ENCODE measurements at regions not wholly inside any gene's neighbourhood (a gene's known extent, or its start where the extent isn't known, plus 50 kb on each side); places are given as distances from the start of the nearest gene placed in this dataset.

DNA sequence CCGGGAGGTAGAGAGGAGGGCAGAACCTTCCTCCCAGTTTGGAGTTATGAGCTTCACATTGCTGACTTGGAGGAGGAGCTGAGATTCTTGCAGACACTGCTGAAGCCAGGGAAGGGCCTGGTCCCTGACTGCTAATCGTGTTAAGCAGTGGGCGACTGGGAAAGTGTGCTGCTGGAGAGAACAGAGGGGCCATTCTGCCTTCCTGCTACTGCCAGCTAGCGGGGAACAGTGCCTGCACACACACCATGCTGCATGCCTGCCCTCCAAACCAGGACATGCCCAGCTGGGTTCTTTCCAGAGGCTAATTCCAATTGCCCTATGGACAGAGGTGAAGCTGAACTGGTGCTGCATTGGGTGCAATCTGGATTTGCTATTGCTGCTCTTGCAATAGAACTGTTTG is 281.4 kb downstream of the AJAP1 start:
- 69% methylated on average over 4 of the region's 4 CpGs for WGBS
- Histone ChIP-seq H3K9me3 (ENCODE audit: control insufficient read depth in 4 of 4, low read length in 3 of 4) (peaks cover 0 to 3% (median 0%) of the 10 kb centered on the region in 4 donors), H3K9ac (ENCODE audit: low read depth in 1 of 2, low read length in 2 of 2) (no peak overlapping the region), H3K4me1 (ENCODE audit: control insufficient read depth in 4 of 4, insufficient read depth in 4 of 4, low read length in 3 of 4) (no peaks in the 10 kb centered on the region), H3K27ac (ENCODE audit: low read depth in 1 of 2, low read length in 2 of 2) (no peak overlapping the region), H3K27me3 (ENCODE audit: control insufficient read depth in 4 of 4, insufficient read depth in 4 of 4, low read length in 3 of 4) (peaks cover 0 to under 1% (median 0%) of the 10 kb centered on the region in 4 donors), H3K36me3 (ENCODE audit: control insufficient read depth in 4 of 4, insufficient read depth in 3 of 4, low read depth in 1 of 4, low read length in 3 of 4) (no peaks in the 10 kb centered on the region), H3K4me3 (ENCODE audit: low read depth in 1 of 3, low read length in 3 of 3) (no peak overlapping the region)
- TF ChIP-seq HNF4A (conservative IDR thresholded peaks at IDR 0.05) = no peak
- TF ChIP-seq YY1 (IDR thresholded peaks at IDR 0.05) = no peak
- TF ChIP-seq, protein P1, sequence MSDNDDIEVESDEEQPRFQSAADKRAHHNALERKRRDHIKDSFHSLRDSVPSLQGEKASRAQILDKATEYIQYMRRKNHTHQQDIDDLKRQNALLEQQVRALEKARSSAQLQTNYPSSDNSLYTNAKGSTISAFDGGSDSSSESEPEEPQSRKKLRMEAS (IDR thresholded peaks at IDR 0.05) = no peak
- TF ChIP-seq FOXA1 (IDR thresholded peaks at IDR 0.05) = no peak
- TF ChIP-seq, protein P2, sequence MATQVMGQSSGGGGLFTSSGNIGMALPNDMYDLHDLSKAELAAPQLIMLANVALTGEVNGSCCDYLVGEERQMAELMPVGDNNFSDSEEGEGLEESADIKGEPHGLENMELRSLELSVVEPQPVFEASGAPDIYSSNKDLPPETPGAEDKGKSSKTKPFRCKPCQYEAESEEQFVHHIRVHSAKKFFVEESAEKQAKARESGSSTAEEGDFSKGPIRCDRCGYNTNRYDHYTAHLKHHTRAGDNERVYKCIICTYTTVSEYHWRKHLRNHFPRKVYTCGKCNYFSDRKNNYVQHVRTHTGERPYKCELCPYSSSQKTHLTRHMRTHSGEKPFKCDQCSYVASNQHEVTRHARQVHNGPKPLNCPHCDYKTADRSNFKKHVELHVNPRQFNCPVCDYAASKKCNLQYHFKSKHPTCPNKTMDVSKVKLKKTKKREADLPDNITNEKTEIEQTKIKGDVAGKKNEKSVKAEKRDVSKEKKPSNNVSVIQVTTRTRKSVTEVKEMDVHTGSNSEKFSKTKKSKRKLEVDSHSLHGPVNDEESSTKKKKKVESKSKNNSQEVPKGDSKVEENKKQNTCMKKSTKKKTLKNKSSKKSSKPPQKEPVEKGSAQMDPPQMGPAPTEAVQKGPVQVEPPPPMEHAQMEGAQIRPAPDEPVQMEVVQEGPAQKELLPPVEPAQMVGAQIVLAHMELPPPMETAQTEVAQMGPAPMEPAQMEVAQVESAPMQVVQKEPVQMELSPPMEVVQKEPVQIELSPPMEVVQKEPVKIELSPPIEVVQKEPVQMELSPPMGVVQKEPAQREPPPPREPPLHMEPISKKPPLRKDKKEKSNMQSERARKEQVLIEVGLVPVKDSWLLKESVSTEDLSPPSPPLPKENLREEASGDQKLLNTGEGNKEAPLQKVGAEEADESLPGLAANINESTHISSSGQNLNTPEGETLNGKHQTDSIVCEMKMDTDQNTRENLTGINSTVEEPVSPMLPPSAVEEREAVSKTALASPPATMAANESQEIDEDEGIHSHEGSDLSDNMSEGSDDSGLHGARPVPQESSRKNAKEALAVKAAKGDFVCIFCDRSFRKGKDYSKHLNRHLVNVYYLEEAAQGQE (IDR thresholded peaks at IDR 0.05) = no peak
- TF ChIP-seq, protein P3, sequence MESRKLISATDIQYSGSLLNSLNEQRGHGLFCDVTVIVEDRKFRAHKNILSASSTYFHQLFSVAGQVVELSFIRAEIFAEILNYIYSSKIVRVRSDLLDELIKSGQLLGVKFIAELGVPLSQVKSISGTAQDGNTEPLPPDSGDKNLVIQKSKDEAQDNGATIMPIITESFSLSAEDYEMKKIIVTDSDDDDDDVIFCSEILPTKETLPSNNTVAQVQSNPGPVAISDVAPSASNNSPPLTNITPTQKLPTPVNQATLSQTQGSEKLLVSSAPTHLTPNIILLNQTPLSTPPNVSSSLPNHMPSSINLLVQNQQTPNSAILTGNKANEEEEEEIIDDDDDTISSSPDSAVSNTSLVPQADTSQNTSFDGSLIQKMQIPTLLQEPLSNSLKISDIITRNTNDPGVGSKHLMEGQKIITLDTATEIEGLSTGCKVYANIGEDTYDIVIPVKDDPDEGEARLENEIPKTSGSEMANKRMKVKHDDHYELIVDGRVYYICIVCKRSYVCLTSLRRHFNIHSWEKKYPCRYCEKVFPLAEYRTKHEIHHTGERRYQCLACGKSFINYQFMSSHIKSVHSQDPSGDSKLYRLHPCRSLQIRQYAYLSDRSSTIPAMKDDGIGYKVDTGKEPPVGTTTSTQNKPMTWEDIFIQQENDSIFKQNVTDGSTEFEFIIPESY (IDR thresholded peaks at IDR 0.05) = no peak
- no peak for DNase-seq (ENCODE audit: low spot score)

DNA sequence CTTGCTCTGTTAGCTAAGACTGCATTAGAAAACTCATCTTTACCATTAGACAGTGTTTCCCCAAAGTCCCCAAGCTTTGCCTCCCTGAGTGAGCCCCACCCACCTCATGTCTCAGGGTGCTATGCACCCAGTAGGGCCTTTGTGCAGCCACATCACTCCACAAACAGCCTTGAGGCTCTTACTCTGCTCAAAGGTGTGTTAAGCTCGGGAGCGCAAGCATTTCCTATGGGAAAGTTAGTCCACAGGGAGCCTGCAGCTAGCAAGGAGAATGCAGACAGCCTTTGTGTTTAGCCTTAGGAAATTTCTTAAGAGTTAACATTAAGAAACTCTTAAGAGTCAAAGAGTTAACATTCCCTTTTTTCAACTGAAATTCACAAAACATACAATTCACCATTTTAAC is 278.8 kb downstream of the AJAP1 start:
- no peaks in the 10 kb centered on the region for H3K36me3 ChIP-seq (ENCODE audit: control insufficient read depth in 4 of 4, insufficient read depth in 3 of 4, low read depth in 1 of 4, low read length in 3 of 4)
- WGBS = 70% methylated on average over 2 of the region's 2 CpGs
- no peaks in the 10 kb centered on the region for H3K4me1 ChIP-seq (ENCODE audit: control insufficient read depth in 4 of 4, insufficient read depth in 4 of 4, low read length in 3 of 4)
- DNase-seq (ENCODE audit: low spot score) = no peak
- TF ChIP-seq SP1 (IDR thresholded peaks at IDR 0.05) (no peak), NR2F2 (IDR thresholded peaks at IDR 0.05) (no peak), FOXA1 (IDR thresholded peaks at IDR 0.05) (no peak), FOXA2 (IDR thresholded peaks at IDR 0.05) (no peak), YY1 (IDR thresholded peaks at IDR 0.05) (no peak), RXRA (IDR thresholded peaks at IDR 0.05) (no peak), HNF4A (conservative IDR thresholded peaks at IDR 0.05) (no peak), JUND (IDR thresholded peaks at IDR 0.05) (no peak), HNF4G (IDR thresholded peaks at IDR 0.05) (no peak), RAD21 (IDR thresholded peaks at IDR 0.05) (no peak), EGR1 (IDR thresholded peaks at IDR 0.05; ENCODE audit: low read depth in 2 of 2) (no peak), GABPA (IDR thresholded peaks at IDR 0.05 in 1 of 2, conservative IDR thresholded peaks at IDR 0.05 in 1 of 2) (no peak), TAF1 (conservative IDR thresholded peaks at IDR 0.05) (no peak)
- TF ChIP-seq, protein P1 (IDR thresholded peaks at IDR 0.05) = no peak
- TF ChIP-seq, protein P4, sequence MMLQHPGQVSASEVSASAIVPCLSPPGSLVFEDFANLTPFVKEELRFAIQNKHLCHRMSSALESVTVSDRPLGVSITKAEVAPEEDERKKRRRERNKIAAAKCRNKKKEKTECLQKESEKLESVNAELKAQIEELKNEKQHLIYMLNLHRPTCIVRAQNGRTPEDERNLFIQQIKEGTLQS (IDR thresholded peaks at IDR 0.05) = no peak
- TF ChIP-seq, protein P3 (IDR thresholded peaks at IDR 0.05) = no peak
- TF ChIP-seq, protein P5, sequence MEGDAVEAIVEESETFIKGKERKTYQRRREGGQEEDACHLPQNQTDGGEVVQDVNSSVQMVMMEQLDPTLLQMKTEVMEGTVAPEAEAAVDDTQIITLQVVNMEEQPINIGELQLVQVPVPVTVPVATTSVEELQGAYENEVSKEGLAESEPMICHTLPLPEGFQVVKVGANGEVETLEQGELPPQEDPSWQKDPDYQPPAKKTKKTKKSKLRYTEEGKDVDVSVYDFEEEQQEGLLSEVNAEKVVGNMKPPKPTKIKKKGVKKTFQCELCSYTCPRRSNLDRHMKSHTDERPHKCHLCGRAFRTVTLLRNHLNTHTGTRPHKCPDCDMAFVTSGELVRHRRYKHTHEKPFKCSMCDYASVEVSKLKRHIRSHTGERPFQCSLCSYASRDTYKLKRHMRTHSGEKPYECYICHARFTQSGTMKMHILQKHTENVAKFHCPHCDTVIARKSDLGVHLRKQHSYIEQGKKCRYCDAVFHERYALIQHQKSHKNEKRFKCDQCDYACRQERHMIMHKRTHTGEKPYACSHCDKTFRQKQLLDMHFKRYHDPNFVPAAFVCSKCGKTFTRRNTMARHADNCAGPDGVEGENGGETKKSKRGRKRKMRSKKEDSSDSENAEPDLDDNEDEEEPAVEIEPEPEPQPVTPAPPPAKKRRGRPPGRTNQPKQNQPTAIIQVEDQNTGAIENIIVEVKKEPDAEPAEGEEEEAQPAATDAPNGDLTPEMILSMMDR (IDR thresholded peaks at IDR 0.05; ENCODE audit: low read depth, low read length, missing input control) = no peak
- TF ChIP-seq, protein P2 (IDR thresholded peaks at IDR 0.05) = no peak
- no peak overlapping the region for H3K9ac ChIP-seq (ENCODE audit: low read depth in 1 of 2, low read length in 2 of 2)
- H3K9me3 ChIP-seq (ENCODE audit: control insufficient read depth in 4 of 4, low read length in 3 of 4) = no peaks in the 10 kb centered on the region
- no peak overlapping the region for H3K27ac ChIP-seq (ENCODE audit: low read depth in 1 of 2, low read length in 2 of 2)
- peaks cover 0 to 2% (median 1%) of the 10 kb centered on the region in 4 donors for H3K27me3 ChIP-seq (ENCODE audit: control insufficient read depth in 4 of 4, insufficient read depth in 4 of 4, low read length in 3 of 4)
- H3K4me3 ChIP-seq (ENCODE audit: low read depth in 1 of 3, low read length in 3 of 3) = no peak overlapping the region
